Keratinocyte (primary cell): ENCODE measurements at regions not wholly inside any gene's neighbourhood (a gene's known extent, or its start where the extent isn't known, plus 50 kb on each side); places are given as distances from the start of the nearest gene placed in this dataset.

Experiments
- DNase-seq: peaks from one replicate; pipeline ENCODE4 v3.0.0-alpha.2; 2011; ENCODE audit warnings: low read depth, missing footprints, low spot score
- FAIRE-seq: peaks from 2 replicates; lab custom pipeline; 2011; peaks lifted over from hg19 to GRCh38; lab: Jason Lieb, UNC
- H2AFZ ChIP-seq: 2 replicates; pipeline ENCODE4 v1.6.0; 2012; ENCODE audit warnings: low read length, control low read depth, inconsistent platforms; ENCODE audit not compliant: control insufficient read depth
- H3K27ac ChIP-seq: 2 replicates; pipeline ENCODE4 v1.5.1; 2011; ENCODE audit warnings: low read length; ENCODE audit not compliant: control insufficient read depth, insufficient read depth
- H3K27me3 ChIP-seq: 3 replicates; pipeline ENCODE4 v1.6.0; 2011; ENCODE audit warnings: low read length; ENCODE audit not compliant: control insufficient read depth, insufficient read depth; ENCODE audit errors: extremely low read depth
- H3K36me3 ChIP-seq, 2 experiments: 2 replicates in 1 of 2; 3 replicates in 1 of 2; pipeline ENCODE4 v1.5.1; 2011; ENCODE audit warnings: low read length in 2 of 2, mild to moderate bottlenecking in 1 of 2; ENCODE audit not compliant: control insufficient read depth in 2 of 2, insufficient read depth in 2 of 2; ENCODE audit errors: extremely low read depth in 1 of 2
- H3K4me1 ChIP-seq: 3 replicates; pipeline ENCODE4 v1.5.1; 2011; ENCODE audit warnings: low read length; ENCODE audit not compliant: control insufficient read depth, insufficient read depth; ENCODE audit errors: extremely low read depth
- H3K4me2 ChIP-seq: 3 replicates; pipeline ENCODE4 v1.6.0; 2011; ENCODE audit warnings: low read depth, low read length; ENCODE audit not compliant: control insufficient read depth, insufficient read depth; ENCODE audit errors: extremely low read depth
- H3K4me3 ChIP-seq, 3 experiments: fragments of 200-600 bp in 1 of 3; sonication (generic) in 1 of 3; 2 replicates in 2 of 3; 3 replicates in 1 of 3; pipeline ENCODE4 v1.5.1; 2011 to 2016; ENCODE audit warnings: low read length in 3 of 3, mild to moderate bottlenecking in 3 of 3, control low read depth in 2 of 3, inconsistent platforms in 1 of 3, low read depth in 1 of 3, mixed read lengths in 1 of 3, mixed run types in 1 of 3, moderate library complexity in 1 of 3; ENCODE audit not compliant: control insufficient read depth in 2 of 3, insufficient read depth in 2 of 3; ENCODE audit errors: extremely low read depth in 1 of 3
- H3K79me2 ChIP-seq: 2 replicates; pipeline ENCODE4 v1.6.0; 2012; ENCODE audit warnings: low read length; ENCODE audit not compliant: control insufficient read depth, insufficient read depth
- H3K9ac ChIP-seq: 3 replicates; pipeline ENCODE4 v1.6.0; 2011; ENCODE audit warnings: low read length; ENCODE audit not compliant: control insufficient read depth, insufficient read depth; ENCODE audit errors: extremely low read depth
- H3K9me1 ChIP-seq: 3 replicates; pipeline ENCODE4 v1.6.0; 2011; ENCODE audit warnings: low read length; ENCODE audit not compliant: control insufficient read depth, insufficient read depth; ENCODE audit errors: extremely low read depth
- H3K9me3 ChIP-seq: 2 replicates; pipeline ENCODE4 v1.5.1; 2012; ENCODE audit warnings: low read depth, low read length; ENCODE audit not compliant: control insufficient read depth
- H4K20me1 ChIP-seq: 3 replicates; pipeline ENCODE4 v1.6.0; 2011; ENCODE audit warnings: low read length; ENCODE audit not compliant: control insufficient read depth, insufficient read depth; ENCODE audit errors: extremely low read depth
- CTCF ChIP-seq, 3 experiments: IDR thresholded peaks in 1 of 3; conservative IDR thresholded peaks in 1 of 3; optimal IDR thresholded peaks in 1 of 3; 2 replicates in 2 of 3; 3 replicates in 1 of 3; pipeline versions ENCODE3 to v1.5.1; 2011; ENCODE audit warnings: low read length in 3 of 3, mild to moderate bottlenecking in 3 of 3, moderate library complexity in 2 of 3, control low read depth in 1 of 3, inconsistent platforms in 1 of 3; ENCODE audit not compliant: insufficient read depth in 2 of 3; ENCODE audit errors: extremely low read depth in 1 of 3
- EZH2 ChIP-seq: IDR thresholded peaks from one replicate; pipeline ENCODE4 v1.6.1; 2012; ENCODE audit warnings: inconsistent platforms, mild to moderate bottlenecking, low read length, moderate library complexity
- dilution Hi-C: fragments of 300-500 bp; cut with MboI; formaldehyde crosslinking; loops from one replicate; pipeline ENCODE4 v1.7.0; 2020; ENCODE audit warnings: low sequenced_read_pairs; ENCODE audit not compliant: extremely low pct_ligation_motif_present

- no peak overlapping the region for H3K27ac ChIP-seq
- DNase-seq (no peak), FAIRE-seq (no peak)
- H3K4me3 ChIP-seq = no peak overlapping the region
- no peaks in the 10 kb centered on the region for H3K79me2 ChIP-seq
- no peak overlapping the region for H3K9ac ChIP-seq
- no peaks in the 10 kb centered on the region for H4K20me1 ChIP-seq
- H3K9me3 ChIP-seq = no peaks in the 10 kb centered on the region
- H3K4me1 ChIP-seq = no peaks in the 10 kb centered on the region
- no peak overlapping the region for H3K4me2 ChIP-seq
- H3K36me3 ChIP-seq = no peaks in the 10 kb centered on the region
- dilution Hi-C loops = no loop called here
- H3K27me3 ChIP-seq = no peaks in the 10 kb centered on the region
- TF ChIP-seq EZH2 (no peak), CTCF (optimal IDR thresholded peaks at IDR 0.05 in 1 of 3, IDR thresholded peaks at IDR 0.05 in 1 of 3, conservative IDR thresholded peaks at IDR 0.05 in 1 of 3; ENCODE audit: extremely low read depth in 1 of 3, insufficient read depth in 2 of 3, low read length in 3 of 3) (no peak)
- H2AFZ ChIP-seq = no peak overlapping the region
- no peaks in the 10 kb centered on the region for H3K9me1 ChIP-seq
Observed at GRCh38 chr4:60544981-60545380, 655.1 kb upstream of the ADGRL3 start.

GRCh38 chr4:60562334-60562733 lies 637.8 kb upstream of the ADGRL3 start:
- no peak for DNase-seq
- TF ChIP-seq EZH2 (no peak), CTCF (optimal IDR thresholded peaks at IDR 0.05 in 1 of 3, IDR thresholded peaks at IDR 0.05 in 1 of 3, conservative IDR thresholded peaks at IDR 0.05 in 1 of 3; ENCODE audit: extremely low read depth in 1 of 3, insufficient read depth in 2 of 3, low read length in 3 of 3) (no peak)
- H4K20me1 ChIP-seq = no peaks in the 10 kb centered on the region
- dilution Hi-C loops = no loop called here
- no peak overlapping the region for H3K27ac ChIP-seq
- no peaks in the 10 kb centered on the region for H3K27me3 ChIP-seq
- H2AFZ ChIP-seq = no peak overlapping the region
- H3K9me1 ChIP-seq = no peaks in the 10 kb centered on the region
- no peak overlapping the region for H3K4me2 ChIP-seq
- no peaks in the 10 kb centered on the region for H3K9me3 ChIP-seq
- H3K36me3 ChIP-seq = no peaks in the 10 kb centered on the region
- no peak overlapping the region for H3K4me3 ChIP-seq
- no peak for FAIRE-seq
- no peaks in the 10 kb centered on the region for H3K4me1 ChIP-seq
- H3K79me2 ChIP-seq = no peaks in the 10 kb centered on the region
- no peak overlapping the region for H3K9ac ChIP-seq
